HG03571 (cell line): ENCODE measurements at regions not wholly inside any gene's neighbourhood (a gene's known extent, or its start where the extent isn't known, plus 50 kb on each side); places are given as distances from the start of the nearest gene placed in this dataset.
"Not testable (repeated sequence)": the region's sequence is repeated elsewhere in the genome, so short reads cannot be mapped to it uniquely, and the experiment has no call there.

Experiments
- ATAC-seq: cut with Tn5 transposase; IDR thresholded peaks from one replicate; pipeline ENCODE4 v1.9.1; 2021; ENCODE audit not compliant: unreplicated experiment

GRCh38 chr3:22659651-22660475 lies 543.3 kb upstream of the UBE2E2 start:
- no peak for ATAC-seq

DNA sequence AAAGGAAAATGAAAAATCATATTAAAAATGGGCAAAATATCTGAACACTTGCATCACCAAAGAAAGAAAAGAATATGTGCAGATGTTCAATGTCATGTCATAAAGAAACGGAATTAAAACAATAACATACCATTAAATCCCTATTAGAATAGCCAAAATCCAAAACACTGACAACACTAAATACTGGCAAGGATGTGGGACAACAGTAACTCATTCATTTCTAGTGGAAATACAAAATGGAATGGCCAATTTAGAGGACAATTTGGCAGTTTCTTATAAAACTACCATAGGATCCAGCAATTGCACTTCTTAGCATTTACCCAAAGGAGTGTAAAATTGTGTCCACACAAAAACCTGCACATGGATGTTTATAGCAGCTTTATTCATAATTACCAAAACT lies 542.5 kb upstream of the UBE2E2 start:
- ATAC-seq = no peak

DNA sequence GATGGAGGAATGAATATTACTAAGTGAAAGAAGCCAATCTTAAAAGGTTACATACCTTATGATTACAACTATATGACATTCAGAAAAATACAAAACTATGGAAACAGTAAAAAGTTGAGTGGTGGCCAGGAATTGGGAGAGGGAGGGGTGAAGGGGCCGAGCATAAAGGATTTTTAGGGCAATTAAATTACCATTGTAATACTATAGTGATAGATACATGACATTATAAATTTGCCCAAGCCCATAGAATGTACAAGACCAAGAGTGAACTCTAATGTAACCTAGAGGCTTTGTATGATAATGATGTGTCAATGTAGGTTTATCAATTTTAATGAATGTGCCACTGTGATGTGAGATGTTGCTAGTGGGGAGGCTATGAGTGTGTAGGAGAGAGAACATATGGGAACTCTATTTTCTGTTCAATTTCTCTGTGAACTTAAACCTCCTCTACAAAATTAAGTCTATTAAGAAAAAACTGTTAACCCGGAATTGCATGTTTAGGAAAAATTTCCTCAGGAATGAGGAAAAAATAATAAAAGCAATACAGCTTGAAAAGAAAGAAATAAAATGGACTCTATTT lies 541.9 kb upstream of the UBE2E2 start:
- ATAC-seq = no peak

GRCh38 chr3:22665528-22665927 lies 537.6 kb upstream of the UBE2E2 start:
- no peak for ATAC-seq

DNA sequence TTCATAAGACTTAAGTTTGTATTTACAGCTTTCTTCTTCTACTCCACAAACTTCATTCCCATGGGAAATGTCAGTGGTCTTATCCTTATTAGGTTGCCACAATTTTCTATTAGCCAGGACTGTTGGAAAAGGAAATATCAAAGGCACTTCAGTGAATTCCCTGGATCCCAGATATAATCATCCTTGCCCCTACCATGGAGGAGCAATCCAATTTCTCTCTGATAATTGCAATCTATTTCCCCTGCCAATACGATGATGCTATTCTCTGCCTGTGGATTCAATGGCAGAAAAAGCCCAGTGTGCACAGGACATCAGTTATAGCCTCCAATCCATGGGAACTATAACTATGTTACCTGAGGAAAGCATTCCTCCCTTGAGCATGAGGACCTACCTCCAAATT lies 536.4 kb upstream of the UBE2E2 start:
- ATAC-seq = no peak

DNA sequence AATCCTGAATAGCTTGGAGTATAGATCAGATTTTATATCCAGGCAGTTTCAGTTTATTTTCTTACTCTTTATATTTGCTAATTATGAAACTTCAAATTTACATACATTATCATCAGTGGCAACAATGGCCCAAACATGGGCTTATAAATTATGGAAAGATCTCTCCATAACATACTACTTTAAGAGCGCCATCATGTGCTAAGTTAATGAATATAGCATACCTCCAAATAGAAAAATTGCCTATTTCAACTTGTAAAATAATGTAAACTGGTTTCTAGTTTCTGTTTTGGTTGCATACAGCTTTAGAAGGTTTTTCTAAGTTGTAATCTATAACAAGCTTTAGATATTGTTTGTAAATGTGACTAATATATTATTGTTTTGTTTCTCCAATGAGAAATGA lies 531.3 kb upstream of the UBE2E2 start:
- ATAC-seq = no peak

GRCh38 chr3:22684739-22685138 lies 518.4 kb upstream of the UBE2E2 start:
- ATAC-seq = no peak

GRCh38 chr3:22685597-22685996 lies 517.5 kb upstream of the UBE2E2 start:
- ATAC-seq = no peak

DNA sequence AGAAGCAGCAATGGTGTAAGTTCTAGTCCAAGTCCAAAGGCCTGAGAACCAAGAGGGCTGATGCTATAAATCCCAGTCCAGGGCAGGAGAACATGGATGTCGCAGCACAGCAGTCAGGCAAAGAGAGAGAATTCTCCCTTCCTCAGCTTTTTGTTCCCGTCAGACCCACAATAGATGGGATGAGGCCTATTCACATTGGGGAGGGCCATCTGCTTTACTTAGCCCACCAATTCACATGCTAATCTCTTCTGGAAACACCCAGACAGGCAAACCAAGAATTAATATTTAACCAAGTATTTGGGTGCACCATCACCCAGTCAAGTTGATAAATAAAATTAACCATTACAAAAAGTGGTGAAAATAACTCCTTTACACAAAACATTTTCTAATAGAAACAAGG lies 511.7 kb upstream of the UBE2E2 start:
- no peak for ATAC-seq

DNA sequence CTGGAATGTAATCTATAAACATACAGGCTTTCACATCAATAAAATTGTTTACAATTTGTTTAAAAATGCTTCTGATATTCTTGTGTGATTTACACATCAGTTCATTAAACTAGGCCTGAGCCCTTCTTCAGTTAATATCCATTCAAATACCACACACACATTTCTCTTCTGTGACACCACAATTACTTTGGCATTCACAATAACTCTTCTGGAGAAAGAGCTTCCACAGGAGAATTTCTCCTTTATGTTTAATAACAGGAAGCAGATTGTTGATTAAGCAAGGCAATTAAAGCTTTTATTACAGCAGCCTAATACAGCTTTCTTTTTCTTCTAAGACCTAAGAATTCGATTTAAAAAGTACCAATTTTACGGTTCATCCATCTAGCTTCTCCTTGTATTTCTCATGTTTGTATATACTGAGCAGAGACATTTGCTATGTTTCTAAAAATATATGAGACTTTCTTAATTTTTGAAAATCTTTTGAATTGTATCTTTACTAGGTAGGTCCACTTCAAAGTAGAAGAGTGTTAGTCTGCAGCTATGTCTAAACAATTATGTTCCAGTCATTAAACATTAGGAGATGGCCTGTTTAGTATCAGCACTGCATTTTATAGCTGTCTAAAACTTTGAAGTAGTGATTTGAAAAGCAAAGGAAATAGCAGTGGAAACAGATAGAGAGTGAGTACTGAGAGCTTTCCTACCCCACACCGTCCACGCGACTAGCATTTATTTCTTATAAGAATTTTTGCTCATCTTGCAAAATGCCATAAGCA lies 511.1 kb upstream of the UBE2E2 start:
- ATAC-seq = no peak

DNA sequence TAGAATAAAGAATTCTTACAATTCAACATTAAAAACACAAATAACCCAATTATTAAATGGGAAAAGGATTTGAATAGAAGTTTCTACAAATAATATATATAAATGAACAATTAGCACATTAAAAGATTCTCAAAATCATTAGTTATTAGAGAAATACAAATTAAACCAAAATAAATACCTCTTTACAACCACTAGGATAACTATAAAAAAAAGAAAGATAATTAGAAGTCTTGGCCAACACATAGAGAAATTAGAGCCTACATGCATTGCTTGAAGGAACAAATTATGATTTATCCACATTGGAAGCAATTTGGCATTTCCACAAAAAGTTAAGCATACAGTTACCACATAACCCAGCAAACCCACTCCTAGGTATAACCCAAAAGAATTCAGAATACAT lies 502.3 kb upstream of the UBE2E2 start:
- ATAC-seq = no peak

GRCh38 chr3:22704166-22704565 lies 499.0 kb upstream of the UBE2E2 start:
- ATAC-seq = no peak

GRCh38 chr3:22704571-22705354 lies 498.4 kb upstream of the UBE2E2 start:
- ATAC-seq = no peak

DNA sequence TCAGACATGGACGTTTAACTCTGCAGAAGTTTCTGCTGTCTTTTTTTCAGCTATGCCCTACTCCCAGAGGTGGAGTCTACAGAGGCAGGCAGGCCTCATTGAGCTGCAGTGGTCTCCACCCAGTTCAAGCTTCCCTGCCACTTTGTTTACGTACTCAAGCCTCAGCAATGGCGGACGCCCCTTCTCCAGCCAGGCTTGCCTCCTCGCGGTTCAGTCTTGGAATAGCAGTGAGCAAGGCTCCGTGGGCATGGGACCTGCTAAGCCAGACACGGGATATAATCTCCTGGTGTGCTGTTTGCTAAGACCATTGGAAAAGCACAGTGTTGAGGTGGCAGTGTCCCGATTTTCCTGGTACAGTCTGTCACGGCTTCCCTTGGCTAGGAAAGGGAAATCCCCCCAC lies 496.2 kb upstream of the UBE2E2 start:
- not testable (repeated sequence) for ATAC-seq

GRCh38 chr3:22713936-22714335 lies 489.2 kb upstream of the UBE2E2 start:
- no peak for ATAC-seq

- ATAC-seq = no peak
These were observed 488.4 kb upstream of the UBE2E2 start for GRCh38 chr3:22714749-22715148.

GRCh38 chr3:22720596-22720995 lies 482.5 kb upstream of the UBE2E2 start:
- ATAC-seq = no peak

DNA sequence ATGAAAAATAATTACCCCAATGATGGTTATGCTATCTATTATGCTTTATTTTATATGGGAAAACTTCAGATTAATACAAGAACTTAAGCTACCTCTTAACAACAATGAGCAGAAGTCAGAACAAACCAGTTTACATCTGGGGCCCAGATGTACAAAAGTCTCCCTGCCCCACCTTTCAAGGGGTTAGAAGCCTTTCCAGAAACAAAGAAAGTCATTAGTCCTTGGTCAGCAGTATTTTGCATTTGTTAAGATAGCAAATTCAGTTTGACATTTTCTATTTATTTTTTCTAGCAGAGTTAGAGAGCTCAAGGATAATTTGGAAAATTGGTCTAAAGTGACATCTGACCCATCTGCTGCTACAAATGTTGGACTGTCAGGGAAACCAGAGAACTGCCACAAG lies 478.7 kb upstream of the UBE2E2 start:
- no peak for ATAC-seq

- ATAC-seq = no peak
These were observed 474.7 kb upstream of the UBE2E2 start for GRCh38 chr3:22728406-22728805.

DNA sequence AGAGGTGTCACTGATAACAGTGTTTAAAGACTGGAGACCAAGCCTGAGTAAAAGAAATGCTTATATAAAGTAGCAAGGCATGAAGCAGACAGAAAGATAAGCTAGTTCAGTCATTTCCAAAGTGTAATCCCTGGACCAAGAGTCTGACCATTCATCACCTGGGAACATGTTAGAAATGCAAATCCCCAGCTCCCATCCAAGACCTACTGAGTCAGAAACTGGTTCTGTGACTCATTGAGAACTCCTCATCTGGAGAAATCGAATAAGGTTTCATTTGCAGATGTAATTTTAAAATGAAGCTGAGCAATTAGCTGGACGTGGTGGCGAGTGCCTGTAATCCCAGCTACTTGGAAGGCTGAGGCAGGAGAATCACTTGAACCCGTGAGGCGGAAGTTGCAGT lies 473.9 kb upstream of the UBE2E2 start:
- no peak for ATAC-seq

DNA sequence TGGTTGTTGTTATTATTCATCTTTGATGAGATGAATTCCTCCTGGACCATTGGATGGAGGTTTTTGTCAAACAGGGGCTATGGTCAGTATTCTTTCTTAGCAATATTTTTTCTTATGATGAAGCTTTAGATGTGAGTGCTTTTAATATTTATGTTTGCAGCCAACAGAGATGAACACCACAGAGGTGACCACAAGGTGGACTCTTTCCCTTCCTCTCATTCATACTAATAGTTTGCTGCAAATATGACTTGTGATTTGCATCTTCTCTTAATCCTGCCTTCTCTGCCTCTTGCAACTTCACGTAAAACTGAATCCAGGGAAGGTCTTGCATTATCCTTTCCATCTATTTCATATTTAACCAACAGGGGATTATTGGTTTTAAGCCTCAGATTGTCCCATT lies 473.1 kb upstream of the UBE2E2 start:
- no peak for ATAC-seq
